ENCODE measurements at regions not wholly inside any gene's neighbourhood (a gene's known extent, or its start where the extent isn't known, plus 50 kb on each side); places are given as distances from the start of the nearest gene placed in this dataset.

DNA sequence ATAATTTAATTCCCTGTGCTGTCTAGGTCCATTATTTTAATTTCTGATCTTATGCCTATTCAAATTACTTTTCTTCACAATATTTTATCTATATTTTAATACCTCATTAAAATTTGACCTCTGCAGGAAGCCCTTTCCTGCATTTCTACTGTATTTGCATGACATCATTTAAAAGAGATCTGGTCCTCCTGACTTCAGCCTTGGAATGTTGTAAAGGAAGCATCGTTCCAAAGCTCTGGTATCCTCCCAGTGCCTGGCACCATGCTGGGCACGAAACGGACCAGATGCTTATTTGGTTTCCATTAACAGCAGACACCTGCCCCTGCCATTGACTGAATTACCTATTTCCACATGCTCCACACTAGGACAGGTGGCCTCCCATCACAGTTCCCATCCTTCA lies 247.5 kb downstream of the KLF6 start:
- DNase-seq, result peak; percentile 34

DNA sequence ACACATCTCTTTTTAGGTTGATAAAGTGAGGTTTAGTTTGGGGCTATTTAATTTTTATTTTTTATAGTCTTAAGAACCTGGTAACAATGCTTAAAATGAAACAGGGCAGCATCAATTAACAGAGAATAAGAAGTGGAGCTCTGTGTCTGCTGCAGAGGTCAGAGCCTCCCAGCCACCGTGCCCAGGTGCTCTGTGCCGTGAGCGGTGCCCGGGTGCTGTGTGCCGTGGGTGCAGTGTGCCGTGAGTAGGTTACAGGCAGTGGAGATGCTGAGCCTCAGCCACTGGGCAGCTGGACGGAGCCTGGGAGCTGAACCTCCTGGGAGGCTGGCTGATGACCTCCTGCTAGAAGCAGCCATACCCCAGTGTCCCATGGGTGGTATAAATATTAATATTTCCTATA lies 250.0 kb downstream of the KLF6 start:
- no peak for DNase-seq

DNA sequence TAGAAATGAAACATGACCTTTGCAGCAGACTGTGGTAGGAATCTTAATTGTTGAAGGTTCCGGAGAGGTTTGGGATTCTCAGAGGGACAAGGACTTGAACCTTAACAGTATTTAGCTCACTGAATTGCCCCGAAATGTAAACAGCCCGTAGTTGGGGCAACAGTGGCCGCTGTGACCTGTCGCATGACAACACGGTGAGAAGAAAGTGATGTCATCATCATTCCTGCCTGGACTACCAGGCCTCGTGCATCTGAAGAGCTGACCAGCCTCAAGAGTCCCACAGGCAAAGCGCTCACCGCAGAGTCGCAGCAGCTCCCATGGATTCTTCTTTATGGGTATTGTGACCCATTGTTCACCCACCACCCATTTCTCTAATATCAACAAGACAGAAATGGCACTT lies 250.6 kb downstream of the KLF6 start:
- no peak for DNase-seq

DNA sequence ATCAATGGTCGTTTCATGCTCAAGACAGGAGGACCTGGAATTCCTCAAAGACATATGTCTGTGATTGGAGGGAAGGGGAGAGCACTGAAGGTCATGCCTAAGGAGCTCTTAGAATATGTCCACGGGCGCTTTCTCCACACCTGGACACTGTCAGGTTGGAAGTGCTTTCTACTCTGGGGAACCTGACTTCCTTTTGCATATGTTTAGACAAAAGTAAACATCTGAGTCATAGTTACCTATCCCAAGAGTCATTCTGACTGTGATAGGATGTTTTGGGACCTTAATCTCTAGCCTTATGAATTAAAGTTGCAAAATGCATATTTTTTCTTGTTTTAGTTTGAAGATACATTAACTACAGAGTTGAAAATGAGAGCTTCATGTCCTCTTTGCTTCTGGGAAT lies 251.7 kb downstream of the KLF6 start:
- no peak for DNase-seq

DNA sequence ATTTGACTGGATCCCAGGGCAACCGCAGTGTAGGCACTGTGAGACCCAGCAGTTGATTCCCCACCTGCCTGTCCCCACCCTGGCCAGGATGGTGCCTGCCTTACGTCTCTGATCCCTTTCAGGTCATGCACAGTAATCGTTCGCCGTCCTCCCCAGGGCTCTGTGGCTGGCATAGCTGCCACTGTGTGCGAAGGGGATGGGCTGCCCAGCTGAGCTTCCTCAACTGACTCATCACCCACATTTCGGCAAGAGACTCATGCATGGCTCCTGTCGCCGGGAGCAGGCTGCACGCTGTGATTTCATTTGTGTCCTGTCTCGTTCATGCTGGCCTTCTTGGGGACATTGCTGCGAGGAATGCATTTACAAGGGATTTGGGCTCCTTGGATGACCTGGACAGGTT lies 252.4 kb downstream of the KLF6 start:
- no peak for DNase-seq

DNA sequence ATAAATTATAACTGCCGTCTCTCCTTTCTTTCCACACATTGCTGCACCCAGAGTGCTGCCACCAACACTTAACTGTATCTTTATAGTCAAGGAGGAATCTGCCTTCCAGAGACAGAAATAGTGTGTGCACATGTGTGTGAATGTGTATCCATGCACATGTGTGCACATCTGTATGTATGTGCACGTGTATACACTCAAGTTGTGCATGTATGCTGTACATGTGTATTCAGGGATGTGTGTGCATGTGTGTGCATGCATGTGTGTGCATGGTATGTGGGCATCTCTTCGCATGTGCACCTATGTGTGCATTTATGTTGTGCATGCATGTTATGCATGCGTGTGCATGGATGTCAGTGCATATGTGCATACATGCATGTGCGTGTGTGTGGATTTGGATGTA lies 253.3 kb downstream of the KLF6 start:
- no peak for DNase-seq

DNA sequence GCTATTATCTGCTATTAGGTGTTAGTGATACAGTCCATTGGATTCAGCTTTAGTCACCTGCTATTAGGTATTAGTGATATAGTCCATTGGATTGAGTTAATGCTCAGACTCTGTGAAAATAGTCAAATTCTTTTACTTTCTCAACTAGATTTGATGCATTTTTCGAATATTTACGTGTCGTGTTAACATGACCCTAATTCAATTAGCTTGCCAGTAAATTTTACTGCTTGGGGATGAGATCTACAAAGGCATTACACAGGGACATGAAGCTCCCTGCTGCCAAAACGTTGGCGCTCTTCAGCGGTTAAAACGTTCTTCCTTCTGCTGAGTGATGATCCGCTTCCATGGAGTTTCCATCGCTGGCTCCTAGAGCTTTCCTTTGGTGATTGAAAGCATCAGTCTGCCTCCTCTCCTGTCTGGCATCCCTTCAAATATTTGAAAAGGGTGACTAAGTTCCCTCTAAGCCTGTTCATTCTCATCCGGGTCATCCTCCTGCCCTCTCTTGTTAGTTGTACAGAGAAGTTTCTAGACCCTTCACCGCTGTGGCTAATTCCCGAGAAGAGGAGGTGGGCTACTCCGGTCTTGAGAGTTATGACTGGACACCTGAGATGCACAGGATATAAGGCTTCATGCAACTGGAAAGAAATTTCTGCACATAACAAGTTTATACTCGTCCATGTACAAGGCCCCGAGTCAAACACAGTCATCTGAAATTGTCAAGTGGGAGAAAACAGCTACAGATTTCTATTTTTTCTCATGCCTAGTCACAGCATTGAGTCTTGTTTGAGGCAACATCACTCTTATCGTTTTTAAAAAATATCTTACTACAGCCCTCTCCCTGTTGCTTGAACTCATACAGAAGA lies 254.0 kb downstream of the KLF6 start:
- no peak for DNase-seq

DNA sequence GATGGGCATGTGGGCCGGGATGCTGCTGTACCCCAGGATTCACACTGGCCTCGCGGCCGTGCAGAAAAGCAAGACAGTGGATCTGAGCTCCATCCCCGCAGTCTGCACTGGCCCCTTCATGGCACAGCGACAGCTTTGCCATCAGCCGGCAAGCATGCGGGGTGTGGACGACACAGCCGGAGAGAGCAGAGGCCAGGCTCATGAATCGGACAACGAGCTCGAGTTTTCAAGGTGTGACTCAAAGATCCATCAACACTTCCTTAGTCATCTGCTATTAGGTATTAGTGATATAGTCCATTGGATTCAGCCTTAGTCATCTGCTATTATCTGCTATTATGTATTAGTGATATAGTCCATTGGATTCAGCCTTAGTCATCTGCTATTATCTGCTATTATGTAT lies 254.7 kb downstream of the KLF6 start:
- DNase-seq, result no peak

DNA sequence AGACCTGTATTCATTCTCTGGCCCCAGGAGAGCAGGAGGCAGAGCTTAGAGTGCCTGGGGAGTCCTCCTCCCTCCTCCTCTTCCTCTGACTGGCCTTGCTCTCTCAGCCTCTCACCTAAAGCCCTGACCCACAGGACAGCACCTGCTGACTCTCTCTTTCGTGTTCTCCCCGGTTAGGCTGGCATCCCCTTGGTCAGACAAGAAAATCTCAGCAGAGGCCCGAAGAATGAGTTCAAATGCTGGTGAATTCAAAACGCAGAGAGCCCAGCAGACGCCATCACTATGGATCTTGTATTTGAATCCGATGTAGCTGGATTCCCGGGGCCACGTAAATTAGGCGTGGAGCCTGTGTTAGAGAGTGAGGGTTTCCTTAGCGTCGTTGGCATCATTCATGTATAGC lies 255.3 kb downstream of the KLF6 start:
- DNase-seq, result no peak

DNA sequence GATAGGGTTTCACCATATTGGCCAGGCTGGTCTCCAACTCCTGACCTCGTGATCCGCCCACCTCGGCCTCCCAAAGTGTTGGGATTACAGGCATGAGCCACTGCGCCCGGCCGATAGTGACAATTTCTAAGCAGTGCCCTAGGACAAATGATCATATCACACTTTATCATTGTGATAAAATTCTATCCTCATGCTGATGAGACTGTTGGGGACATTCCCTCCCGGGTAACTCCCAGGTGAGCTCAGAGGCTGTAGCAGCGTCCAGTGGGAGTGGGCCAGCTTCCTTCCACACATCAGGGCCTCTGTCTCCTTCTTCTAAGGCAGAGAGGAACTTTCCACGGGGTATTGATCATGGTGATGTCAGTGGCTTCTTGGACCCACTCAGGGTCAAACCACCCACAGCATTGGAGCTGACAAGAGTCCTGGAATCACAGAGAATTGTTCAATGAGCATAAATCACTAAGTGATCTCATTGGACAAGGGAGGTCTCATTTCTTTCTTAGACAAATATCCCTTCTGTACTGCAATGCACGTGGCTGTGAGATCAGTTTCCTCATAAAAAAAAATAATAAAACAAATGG lies 256.1 kb downstream of the KLF6 start:
- DNase-seq, result no peak

DNA sequence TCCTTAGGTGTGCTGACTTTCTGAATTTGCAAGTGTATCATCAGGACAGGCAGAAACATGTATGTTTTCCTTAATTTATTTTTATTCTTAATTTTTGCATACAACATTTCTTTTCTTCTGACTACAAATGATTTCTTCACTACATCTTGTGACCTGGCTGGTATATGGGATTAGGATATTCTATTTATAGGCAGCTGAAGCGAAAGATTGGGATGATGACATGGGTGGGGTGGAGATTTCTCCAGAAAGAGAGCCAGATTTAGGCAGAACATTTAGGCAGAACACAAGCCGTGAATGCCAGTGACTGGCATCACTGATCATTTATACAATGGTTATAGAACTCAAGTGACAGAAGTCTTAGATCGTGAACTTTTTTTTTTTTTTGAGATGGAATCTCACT lies 256.7 kb downstream of the KLF6 start:
- no peak for DNase-seq

DNA sequence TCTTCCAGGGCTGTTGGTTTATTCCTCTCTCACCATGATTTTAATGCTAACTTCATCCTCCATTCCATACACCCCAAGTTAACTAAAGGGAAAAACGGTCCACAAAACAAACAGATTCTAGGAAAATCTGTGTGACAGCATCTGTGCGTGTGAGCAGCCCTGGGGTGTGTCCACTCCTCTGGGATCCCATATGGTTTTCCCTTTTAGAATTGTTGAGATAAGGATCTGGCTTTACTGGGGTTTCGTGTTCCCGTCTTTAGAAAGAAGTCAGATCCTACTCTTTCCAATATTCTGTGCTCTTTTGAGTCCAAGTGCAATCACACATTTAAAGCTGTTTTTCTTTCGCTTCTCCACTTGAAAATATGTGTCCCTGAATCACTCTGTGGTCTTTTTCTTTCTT lies 257.1 kb downstream of the KLF6 start:
- DNase-seq, result peak; percentile 19

DNA sequence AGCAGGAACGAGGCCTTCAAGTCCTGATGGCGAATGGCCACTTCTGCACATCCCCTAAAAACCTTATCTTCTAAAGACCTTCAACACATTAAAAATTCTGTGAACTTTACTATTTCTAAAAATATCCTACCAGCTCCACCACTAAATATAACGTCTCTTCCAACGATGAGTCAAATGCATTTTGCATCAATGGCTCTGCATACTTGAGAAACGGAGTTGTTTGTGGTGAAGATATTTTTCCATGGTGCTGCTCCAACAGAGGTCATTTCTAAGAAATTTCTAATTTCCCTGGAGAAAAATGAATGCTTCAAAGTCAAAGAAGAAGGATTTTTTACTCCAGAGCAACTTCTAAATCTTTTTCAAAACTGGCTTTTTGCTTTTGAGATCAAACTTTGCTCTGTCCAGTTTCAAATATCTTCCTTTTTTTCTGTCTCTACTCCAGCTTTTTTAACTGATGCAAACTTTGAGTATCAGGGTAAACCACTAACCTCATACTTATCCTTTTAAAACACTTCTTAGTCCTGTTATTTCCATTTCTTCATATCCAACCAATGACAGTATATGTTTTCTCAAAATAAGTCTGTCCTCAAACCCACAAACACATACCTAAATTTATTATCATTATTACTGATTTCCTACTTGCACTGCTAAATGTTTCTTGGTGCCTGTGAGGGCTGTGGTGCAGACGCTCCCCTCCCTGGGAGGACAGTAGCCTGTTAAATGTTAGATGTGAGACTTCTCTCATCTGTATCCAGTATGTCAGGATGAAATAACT lies 258.1 kb downstream of the KLF6 start:
- no peak for DNase-seq

DNA sequence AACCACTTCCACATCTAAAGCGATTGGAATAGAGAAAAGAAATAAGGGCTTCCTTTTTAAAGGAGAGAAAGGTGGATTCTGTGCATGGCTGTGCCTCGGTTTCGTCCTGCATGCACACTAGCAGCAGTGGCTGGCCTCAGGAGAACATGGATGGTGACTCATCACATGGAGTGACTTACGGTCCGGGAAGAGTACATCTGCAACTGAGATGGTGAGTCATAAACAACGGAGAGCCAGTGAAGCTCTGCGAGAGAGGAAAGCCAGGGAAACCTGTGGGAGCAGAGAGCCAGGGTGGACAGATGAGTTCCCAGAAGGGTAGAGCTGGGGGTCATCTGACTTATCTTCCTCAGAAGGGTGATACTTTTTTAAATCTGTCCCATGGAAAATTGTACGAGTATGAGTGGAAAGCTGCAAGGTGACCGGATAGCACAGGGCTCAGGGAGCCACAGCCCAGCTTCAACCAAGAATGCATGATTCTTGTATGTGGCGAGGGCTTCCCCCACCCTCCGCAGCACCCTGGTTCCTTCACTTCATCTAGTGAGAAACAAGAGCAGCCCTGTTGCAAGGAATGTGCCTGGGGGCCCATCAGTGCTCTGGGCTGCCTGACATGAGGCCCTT lies 259.1 kb downstream of the KLF6 start:
- DNase-seq, result no peak

DNA sequence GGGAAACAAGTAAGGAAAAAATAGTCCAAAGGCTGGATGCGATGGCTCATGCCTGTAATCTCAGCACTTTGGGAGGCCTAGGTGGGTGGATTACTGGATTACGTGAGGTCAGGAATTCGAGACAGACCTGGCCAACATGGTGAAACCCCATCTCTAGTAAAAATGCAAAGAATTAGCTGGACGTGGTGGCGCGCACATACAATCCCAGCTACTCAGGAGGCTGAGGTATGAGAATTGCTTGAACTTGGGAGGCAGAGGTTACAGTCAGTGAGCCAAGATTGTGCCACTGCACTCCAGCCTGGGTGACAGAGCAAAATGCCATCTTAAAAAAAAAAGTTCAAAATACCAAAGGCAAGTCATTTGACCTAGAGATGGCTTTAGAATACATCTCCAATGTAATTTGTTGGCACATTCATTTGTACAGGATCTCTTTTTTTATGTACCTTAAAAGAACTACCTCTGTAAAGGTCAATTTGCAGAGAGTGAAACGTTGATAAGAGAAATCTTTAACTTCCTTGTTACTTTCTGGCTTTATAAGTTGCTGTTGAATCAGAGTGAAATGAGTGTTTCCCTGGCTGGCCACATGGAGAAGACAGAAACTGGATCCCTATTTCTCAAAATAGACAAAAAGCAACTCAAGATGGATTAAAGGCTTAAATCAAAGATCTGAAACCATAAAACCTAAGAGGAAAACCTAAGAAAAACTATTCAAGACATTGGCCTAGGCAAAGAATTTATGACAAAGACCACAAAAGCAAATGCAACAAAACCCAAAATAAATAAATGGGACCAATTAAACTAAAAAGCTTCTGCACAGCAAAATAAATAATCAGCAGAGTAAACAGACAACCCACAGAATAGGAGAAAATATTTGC lies 260.7 kb downstream of the KLF6 start:
- DNase-seq, result no peak

DNA sequence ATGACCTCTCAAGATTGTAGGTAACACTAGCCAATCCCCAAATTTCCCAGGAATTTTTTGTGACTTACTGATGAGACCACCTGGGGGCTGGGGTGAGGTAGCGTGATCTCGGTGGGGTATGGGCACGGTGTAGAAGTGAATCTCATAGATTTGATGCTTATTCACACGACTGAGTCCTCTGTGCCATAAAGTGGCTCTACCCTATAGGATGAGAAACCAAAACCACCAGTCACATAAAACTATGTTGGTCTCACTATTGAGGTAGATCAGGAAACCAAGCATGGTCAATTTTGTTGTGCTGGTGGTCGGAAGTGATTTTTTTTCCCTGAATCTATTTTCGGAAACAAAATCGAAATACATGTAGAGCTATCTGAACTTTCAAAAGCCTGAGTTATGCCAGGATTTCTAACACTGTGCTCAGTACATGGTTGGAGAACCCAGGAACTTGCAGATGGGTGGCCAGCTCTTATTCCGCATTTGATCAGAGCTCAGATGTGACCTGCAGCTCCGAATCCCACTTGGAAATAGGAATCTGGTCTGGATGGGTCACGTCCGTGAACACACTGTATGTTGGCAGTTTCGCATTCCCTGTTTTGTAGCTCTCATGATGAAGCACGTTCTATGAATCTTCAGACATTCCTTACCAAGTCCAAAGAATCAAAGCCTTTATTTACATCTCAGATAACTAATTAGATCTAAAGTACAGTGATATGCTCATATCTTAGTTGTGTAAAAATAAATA lies 261.5 kb downstream of the KLF6 start:
- no peak for DNase-seq

DNA sequence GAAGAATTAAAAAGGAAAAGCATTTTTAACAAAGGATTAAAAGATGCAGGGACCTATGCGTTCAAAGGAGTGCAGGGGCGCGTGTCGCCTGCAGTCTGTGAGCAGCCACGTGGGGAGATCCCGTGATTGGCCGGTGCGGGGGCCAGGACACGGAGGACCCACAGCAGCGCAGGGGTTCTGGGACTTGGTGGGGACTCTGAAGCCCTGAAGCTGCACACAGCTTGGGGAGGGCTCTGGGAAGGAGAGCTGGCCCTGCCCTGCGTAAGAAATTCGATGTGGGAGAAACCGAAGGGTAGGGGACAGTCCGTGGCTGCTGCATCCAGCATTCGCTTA lies 268.1 kb downstream of the KLF6 start:
- no peak for DNase-seq

DNA sequence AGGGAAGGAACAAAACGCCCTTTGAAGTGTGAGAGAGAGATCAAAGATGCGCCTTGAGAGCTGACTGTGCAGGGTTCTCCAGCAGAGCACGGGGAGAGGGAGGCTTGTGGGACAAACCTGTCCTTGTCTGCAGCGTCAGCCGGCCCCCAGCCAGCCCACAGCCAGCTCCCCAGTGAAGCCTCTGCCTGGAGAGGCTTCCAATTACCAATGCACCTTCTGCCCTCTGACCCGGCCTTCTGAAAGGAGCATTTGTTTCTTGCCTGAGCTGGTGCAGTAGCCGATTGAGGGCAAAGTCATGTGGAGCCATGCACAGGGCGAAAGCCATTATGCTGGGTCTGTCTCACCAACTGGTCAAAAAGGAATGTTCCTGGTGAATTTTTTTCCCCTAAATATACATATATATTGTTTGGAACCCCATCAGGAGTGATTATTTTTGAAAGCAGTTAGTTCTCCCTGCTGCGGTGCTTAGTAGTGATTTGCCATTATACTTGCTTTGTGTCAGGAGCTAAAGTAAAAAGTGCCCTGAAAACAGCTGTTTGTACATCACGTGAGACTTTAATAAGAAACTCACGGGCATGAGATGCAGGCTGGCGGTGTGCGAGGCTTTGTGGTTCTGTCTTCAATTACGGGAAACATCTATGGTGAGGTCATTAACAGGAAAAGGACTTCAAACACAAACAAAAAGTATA lies 268.6 kb downstream of the KLF6 start:
- DNase-seq, result no peak

DNA sequence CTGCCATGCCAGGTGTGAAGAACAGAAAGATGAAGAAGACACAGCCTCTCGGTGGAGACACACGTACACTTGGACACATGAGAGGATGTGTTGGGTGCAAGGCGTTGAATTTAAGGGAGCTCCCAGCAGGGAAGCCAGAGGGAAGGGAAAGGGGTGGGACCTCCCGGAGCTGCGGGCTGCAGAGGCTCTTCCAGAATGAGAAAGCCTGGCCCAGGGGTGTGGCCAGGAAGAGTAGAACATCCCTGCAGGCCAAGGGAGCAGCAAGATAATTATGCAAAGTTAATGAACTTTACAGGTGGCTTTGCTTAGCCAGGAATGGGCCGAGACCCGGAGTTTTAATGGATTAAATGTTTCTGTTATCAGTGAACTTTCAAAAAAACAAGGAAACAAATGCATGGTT lies 270.3 kb downstream of the KLF6 start:
- no peak for DNase-seq

DNA sequence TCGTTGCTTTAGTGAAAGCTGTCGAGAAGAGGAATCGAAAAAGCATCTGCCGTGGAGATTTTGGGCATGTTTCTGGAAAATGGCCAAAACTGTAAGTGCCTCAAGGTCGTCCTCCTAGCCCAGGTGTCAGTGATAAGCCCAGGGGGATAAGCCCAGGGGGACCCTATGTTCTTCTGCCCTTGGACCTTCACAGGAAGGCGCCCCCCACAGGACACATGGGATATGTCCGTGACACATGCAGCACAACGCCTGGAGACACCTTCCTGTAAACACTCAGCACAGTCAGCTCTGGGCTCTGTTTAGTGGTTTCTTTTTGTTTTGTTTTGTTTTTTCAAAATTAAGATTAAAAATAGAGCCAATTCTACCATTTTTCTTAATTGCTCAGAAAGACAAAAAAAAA lies 272.7 kb downstream of the KLF6 start:
- DNase-seq, result peak; percentile 67

DNA sequence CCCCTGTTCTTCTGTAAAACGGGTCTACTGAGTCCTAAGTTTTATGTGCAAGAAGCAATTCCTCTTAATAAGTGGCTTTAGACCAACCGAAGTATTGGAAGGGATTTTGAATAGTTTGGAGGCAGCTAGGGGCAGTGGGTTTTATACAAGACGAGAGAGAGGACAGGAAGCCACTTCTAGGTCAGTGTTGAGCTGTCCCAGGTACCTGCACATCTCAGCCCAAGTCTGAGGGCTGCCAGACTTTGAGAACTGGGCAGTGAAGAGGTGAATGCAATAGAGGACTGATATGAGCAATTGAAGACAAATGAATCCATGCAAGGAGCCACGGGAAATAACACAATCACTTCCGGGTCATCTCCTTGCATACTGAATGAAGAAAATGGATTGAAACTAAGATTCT lies 273.5 kb downstream of the KLF6 start:
- DNase-seq, result no peak

Data from NCI-H2171 treated with DMSO at 0.1 percent for 48 hours (cell line).